ENCODE measurements at regions not wholly inside any gene's neighbourhood (a gene's known extent, or its start where the extent isn't known, plus 50 kb on each side); places are given as distances from the start of the nearest gene placed in this dataset.

DNA sequence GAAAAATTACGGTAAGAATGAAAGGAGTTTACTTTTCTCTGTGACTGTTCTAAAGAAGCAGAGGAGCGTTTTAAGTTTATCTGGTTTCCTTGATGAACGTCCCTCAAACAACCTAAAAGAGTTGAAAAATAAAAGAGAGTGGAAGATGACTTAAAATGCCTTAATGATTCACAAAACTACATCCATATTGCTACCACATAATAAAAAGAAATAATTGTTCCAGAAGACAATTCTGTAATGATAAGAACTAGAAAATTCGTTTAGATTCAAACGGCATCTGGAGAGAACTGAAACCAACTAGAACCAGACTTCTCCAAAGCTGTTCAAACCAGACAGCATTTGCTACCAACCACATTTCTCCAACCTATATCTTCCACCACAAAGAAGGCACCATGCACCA lies 68.1 kb downstream of the TEKT4 start:
- TF ChIP-seq POLR2A (IDR thresholded peaks at IDR 0.05; ENCODE audit: low read length) (no peak), GATA1 (IDR thresholded peaks at IDR 0.05; ENCODE audit: low read depth, low read length) (no peak)
- DNase-seq = no peak

DNA sequence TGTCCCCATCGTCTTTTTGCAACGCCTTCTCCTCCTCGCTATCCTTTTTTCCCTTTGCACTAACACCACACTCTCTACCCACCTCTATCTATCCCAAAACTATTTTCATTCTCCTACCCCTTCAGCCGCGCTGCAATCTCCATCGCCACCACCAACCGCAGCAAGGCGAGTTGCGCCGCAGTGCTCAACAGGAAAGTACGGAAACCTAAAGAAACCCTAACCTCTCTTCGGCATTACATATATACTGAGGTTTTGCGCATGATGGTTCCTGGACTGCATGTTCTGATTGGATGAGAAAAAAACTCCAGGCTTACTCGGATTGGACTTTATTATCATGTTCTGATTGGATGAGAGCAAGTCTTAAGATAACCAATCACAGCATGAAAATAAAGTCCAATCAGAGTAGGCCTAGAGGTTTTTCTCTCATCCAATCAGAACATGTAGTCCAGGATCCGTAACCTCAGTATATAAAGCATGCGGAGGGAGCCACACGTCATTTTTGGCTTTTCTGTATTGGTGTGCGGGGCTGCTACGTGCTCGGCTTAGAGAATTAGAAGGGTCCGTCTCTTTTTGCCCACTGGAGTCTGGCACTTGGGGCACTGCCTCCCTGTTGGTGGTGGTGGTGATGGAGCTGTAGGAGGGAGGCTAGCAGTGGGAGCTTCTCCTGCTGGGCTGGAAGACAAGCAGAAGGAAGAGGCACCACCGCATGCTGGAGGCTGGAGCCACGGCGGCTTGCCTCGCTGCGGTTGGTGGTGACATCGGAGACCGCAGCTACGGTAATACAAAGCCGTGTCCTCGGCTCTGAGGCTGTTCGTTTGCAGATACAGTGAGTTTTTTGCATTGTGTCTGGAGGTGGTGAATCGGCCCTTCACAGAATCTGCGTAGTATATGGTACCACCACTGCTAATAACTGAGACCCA lies 76.1 kb downstream of the TEKT4 start:
- TF ChIP-seq POLR2A (IDR thresholded peaks at IDR 0.05; ENCODE audit: low read length) (no peak), GATA1 (IDR thresholded peaks at IDR 0.05; ENCODE audit: low read depth, low read length) (no peak)
- no peak for DNase-seq

DNA sequence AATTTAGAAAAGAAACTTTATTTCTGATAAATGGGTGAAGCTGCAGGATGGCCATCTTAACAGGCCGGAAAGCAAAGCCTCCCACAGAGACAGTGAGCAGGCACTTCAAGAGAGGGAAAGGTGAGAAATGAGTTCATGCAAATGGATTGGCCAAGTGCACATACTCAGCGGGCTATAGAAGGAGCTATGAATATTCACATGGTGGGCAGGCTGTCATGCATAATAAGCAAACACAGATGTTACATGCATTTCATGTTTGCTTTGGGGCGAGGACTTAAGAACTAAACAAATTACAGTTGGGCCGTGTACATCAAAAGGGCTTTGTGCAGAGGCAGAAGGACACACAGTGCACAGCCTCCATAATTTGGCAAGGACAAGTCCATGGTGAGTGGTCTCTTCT lies 69.8 kb upstream of the MAL start:
- no peak for DNase-seq
- TF ChIP-seq GATA1 (IDR thresholded peaks at IDR 0.05; ENCODE audit: low read depth, low read length) = no peak
- no peak for TF ChIP-seq POLR2A (IDR thresholded peaks at IDR 0.05; ENCODE audit: low read length)

DNA sequence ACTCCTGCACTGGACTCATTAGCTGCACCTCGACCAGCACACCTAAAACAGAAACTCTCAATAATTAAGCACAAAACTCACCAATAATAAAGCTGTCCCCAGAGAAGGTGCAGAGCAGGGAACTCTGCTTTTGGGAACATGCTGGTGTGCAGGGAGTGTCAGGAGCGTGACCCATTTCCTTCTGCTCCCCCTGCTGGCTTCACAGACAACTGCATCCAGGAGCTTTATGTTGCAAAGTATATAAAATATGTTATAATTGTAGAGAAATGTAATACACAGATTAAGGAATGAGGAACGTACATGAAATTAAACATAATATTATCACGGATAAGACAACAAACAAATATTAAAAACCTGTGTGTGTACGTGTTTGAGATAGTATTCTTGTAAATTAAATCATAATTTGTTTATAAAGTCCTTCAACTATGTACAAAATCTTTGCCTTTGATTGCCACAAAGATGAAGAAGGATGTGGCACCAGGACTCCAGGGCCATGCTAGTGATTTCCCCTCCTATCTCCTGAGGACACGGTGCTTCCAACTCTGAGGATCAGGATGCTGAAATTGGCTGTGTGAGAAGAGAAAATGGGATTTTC lies 68.6 kb upstream of the MAL start:
- DNase-seq = peak in 1 of 2 experiments; percentile 52
- TF ChIP-seq GATA1 (IDR thresholded peaks at IDR 0.05; ENCODE audit: low read depth, low read length) (no peak), POLR2A (IDR thresholded peaks at IDR 0.05; ENCODE audit: low read length) (no peak)

DNA sequence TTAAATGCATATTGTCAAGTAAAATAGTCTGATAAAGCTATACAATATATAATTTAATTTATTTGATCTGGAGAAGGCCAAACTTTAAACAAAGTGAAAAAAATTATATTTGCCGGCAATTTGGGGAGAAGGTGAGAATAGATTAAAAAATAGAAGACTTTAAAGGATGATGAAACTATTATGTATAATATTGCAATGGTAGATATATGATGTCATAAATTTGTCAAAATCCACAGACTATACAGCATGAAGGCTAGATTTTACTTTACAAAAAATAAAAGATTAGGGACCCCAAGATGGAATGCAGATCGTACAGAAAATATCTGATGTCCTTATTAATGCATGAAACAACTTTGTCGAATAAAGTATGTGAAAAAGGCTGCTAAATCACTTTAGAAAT lies 67.3 kb upstream of the MAL start:
- no peak for DNase-seq
- no peak for TF ChIP-seq GATA1 (IDR thresholded peaks at IDR 0.05; ENCODE audit: low read depth, low read length)
- TF ChIP-seq POLR2A (IDR thresholded peaks at IDR 0.05; ENCODE audit: low read length) = no peak

- TF ChIP-seq POLR2A (IDR thresholded peaks at IDR 0.05; ENCODE audit: low read length) (no peak), GATA1 (IDR thresholded peaks at IDR 0.05; ENCODE audit: low read depth, low read length) (no peak)
- no peak for DNase-seq
Measured at GRCh38 chr2:94960266-94960665, 65.2 kb upstream of the MAL start.

DNA sequence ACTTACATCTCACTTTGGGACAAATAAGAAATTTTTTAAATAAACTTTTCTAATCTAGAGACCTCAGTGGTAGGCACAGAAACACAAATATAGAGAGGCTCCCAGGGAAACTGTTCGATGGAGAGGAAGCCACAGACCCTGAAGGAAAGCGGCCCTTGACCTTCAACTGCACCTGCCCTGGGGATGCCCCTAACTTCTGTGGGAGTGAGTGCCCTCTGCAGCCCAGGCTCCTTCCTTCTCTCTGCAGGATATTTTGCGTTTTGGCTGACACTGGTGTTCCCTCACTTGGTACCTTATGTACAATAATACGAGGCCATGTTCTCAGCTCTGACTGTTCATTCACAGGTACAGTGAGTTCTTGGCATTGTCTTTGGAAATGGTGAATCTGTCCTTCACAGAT lies 64.8 kb upstream of the MAL start:
- DNase-seq = no peak
- TF ChIP-seq GATA1 (IDR thresholded peaks at IDR 0.05; ENCODE audit: low read depth, low read length) (no peak), POLR2A (IDR thresholded peaks at IDR 0.05; ENCODE audit: low read length) (no peak)

DNA sequence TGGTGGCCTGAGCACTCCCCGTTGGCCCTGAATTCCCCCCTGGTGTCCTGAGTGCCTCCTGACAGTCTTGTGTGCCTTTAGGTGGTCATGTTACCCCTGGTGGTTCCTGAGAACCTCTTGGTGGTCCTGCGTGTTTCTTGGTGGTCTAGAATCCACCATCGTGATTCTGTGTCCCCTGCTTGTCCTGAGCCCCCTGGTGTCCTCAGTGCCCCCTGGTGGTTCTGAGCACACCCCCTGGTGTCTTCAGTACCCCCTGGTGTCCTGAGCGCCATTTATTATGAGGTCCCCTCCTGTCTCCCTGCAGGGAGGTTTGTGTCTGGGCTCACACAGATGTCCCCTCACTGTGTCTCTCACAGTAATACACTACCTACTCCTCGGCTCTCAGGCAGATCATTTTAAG lies 61.3 kb upstream of the MAL start:
- DNase-seq = no peak
- no peak for TF ChIP-seq GATA1 (IDR thresholded peaks at IDR 0.05; ENCODE audit: low read depth, low read length)
- no peak for TF ChIP-seq POLR2A (IDR thresholded peaks at IDR 0.05; ENCODE audit: low read length)

GRCh38 chr2:94966689-94967088 lies 58.8 kb upstream of the MAL start:
- DNase-seq = no peak
- TF ChIP-seq GATA1 (IDR thresholded peaks at IDR 0.05; ENCODE audit: low read depth, low read length) = no peak
- TF ChIP-seq POLR2A (IDR thresholded peaks at IDR 0.05; ENCODE audit: low read length) = no peak

- no peak for DNase-seq
- no peak for TF ChIP-seq GATA1 (IDR thresholded peaks at IDR 0.05; ENCODE audit: low read depth, low read length)
- TF ChIP-seq POLR2A (IDR thresholded peaks at IDR 0.05; ENCODE audit: low read length) = no peak
Measured at GRCh38 chr2:94970353-94970752, 55.2 kb upstream of the MAL start.

All from erythroblast (primary cell).